Activated CD4-positive, CD25-positive, alpha-beta regulatory T cell treated with anti-CD3 and anti-CD28 coated beads, Interleukin-2, amount 50 U/mL, for 16 hours (primary cell): ENCODE measurements at regions not wholly inside any gene's neighbourhood (a gene's known extent, or its start where the extent isn't known, plus 50 kb on each side); places are given as distances from the start of the nearest gene placed in this dataset.
"Not testable (repeated sequence)": the region's sequence is repeated elsewhere in the genome, so short reads cannot be mapped to it uniquely, and the experiment has no call there.

Source experiments
- DNase-seq: peaks from one replicate; pipeline ENCODE4 v3.0.0-alpha.2; 2020; ENCODE audit warnings: low read depth, low spot score

- no peak for DNase-seq
Observed at GRCh38 chr6:27592481-27593199, 119.7 kb upstream of the ZNF184 start.

- no peak for DNase-seq
Observed at GRCh38 chr6:27591699-27592480, 119.0 kb upstream of the ZNF184 start.

GRCh38 chr6:27585316-27585715 is 112.4 kb upstream of the ZNF184 start:
- DNase-seq: not testable (repeated sequence)

- DNase-seq: no peak
Observed at GRCh38 chr6:27584326-27584725, 111.4 kb upstream of the ZNF184 start.

- DNase-seq: no peak
Observed at GRCh38 chr6:27582928-27583725, 110.2 kb upstream of the ZNF184 start.

- no peak for DNase-seq
Observed at GRCh38 chr6:27579973-27580372, 107.1 kb upstream of the ZNF184 start.

- DNase-seq: no peak
Observed at GRCh38 chr6:27577922-27578321, 105.0 kb upstream of the ZNF184 start.

- no peak for DNase-seq
Observed at GRCh38 chr6:27575594-27576361, 102.9 kb upstream of the ZNF184 start.

GRCh38 chr6:27568226-27568897 is 95.5 kb upstream of the ZNF184 start:
- DNase-seq: no peak

- no peak for DNase-seq
Observed at GRCh38 chr6:27565839-27566779, 93.2 kb upstream of the ZNF184 start.

- no peak for DNase-seq
Observed at GRCh38 chr6:27562027-27562410, 89.1 kb upstream of the ZNF184 start.

GRCh38 chr6:27558028-27558724 is 85.3 kb upstream of the ZNF184 start:
- no peak for DNase-seq

- no peak for DNase-seq
Observed at GRCh38 chr6:27556406-27556805, 83.5 kb upstream of the ZNF184 start.

- DNase-seq: no peak
Observed at GRCh38 chr6:27553123-27553904, 80.4 kb upstream of the ZNF184 start.

- no peak for DNase-seq
Observed at GRCh38 chr6:27551607-27552006, 78.7 kb upstream of the ZNF184 start.

GRCh38 chr6:27550692-27551091 is 77.8 kb upstream of the ZNF184 start:
- no peak for DNase-seq

GRCh38 chr6:27549241-27549598 is 76.3 kb upstream of the ZNF184 start:
- DNase-seq: not testable (repeated sequence)
